ENCODE measurements at regions not wholly inside any gene's neighbourhood (a gene's known extent, or its start where the extent isn't known, plus 50 kb on each side); places are given as distances from the start of the nearest gene placed in this dataset.

DNA sequence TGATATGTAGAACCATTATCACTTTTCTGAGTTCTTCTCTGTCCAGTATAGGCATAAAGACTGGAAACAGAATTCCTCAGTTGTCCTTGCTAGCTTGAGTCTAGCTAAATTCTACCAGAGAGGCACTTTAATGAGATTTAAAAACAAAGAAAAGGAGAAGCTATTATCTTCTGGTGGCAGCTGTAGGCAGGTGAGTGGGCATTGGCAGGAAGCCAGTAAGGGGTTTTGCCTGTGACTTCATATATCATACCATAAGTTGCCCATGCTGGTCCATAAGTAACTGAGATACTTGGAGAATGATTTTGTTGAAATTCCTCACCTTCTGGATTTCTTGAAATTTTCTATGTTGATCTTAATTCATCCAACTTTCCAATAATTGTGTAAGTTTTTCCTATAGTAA is 402.3 kb upstream of the TGFBR2 start:
- DNase-seq: no peak

DNA sequence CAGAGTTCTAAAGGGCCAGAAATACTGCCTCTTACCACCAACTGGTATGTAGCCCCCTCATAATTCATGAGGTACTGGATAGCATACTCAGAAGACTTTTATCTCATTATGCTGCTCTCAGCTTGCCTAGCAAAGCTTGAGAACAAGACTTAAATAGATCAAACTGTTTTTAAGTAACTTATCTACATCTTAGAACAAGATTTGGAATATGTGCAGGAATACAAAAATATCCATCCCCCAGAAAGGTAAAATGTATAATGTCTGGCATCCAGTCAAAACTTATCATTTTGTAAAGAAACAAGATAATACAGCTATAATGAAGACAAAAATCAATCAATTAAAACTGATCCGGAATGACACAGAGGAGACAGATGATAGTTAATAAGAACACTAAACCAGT is 400.4 kb upstream of the TGFBR2 start:
- DNase-seq: no peak

DNA sequence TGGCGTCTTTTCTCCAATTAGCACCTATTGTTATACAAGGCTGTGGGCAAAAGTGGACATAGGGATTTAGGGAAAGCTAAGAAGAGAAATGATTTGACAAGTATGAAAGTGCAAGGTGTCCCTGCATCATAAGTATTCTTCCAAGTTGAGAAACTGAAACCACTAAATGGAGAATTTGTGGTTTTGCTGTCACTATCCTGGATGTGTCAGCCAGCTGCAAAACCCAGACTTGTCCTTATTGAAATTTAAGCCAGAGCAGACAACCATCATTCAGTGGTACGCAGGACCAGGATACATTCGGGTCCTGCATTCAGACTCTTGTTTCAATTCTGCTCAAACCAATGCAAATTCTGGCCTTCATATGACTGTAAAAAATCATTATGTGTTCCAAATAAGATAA is 384.8 kb upstream of the TGFBR2 start:
- DNase-seq: no peak

DNA sequence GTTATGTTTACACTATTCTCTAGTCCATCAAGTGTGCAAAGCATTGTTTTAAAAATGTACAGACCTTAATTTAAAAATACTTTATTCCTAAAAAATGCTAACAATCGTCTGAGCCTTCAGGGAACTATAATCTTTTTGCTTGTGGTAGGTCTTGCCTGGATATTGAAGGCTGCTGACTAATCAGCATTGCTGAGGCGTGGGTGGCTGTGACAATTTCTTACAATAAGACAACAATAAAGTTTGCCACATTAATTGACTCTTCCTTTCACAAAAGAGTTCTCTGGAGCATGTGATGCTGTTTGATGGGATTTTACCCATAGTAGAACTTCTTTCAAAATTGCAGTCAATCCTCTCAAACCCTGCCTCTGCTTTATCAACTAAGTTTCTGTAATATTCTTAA is 384.0 kb upstream of the TGFBR2 start:
- no peak for DNase-seq

DNA sequence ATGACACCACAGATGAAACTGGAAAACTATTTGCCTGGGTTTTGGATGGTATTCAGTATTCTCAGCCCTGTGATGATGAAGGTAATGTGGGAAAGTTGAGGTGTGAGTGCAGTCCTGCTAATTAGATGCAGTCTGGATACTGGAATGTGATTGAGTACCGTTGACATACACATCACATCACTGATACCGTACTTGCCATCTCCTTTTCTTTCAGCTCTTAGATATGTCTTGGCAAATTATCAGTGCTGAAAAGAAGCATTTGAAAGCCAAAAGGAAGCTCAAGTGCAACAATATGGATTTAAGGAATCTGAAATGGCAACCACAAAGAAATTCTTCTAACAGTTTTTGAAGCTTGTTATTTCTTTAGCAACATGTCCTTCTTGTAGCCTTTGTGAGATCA is 381.4 kb upstream of the TGFBR2 start:
- DNase-seq: no peak

DNA sequence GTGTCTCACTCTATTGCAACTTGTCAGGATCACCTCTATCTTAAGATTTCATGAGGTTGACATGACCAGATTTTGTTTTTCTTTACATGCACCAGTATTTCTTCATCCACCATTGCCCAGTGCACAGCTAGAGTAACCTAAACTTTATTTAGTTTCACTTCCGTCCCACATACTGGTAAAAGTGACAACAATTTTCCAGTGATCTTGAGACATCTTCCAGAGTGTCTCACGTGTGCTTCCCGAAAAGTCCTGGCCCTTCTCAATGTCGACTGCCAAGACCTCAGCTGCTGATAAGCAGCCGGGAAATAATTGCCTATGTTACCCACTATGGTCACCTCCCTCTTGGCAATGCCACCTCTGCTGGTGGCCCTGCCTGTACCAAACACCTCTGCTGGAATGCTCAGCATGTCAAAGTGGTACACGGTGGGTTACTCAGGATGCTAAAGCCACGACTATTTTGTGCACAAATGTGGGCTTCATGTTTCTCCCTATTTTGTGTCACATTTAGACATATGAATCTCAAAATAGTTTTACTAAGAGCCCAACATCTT is 379.7 kb upstream of the TGFBR2 start:
- DNase-seq: no peak

DNA sequence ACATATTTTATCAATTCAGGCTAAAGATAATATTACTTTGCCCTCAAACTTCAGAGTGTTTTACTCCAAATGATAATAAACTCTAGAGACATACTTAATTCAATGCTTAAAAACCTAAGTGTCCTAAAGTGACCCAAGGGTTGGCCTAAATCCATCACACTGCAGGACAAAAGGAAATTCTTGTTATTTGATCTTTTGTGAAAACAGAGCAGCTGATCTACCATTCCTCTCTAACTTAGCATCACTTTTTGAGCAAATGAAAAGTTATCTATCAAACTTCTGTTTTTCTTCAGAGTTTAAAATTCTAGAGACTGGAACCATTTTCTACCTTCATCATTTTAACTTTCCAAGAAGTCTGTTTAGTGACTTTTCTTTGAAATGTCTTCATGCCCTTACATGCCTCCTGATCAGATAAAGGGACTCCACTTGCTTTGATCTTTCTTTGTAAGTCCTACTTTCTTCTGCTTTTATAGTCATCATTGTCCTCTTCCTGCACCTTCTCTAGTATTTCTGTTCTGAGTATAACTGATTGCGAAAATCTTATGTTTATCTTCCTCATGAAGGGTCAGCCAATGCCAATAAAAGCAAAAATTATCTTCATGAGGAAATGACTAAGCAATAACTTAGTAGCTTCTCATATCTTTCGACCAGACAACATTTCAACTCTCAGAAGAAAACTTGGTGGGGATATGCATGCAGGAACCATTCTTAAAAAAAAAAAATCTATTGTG is 378.7 kb upstream of the TGFBR2 start:
- no peak for DNase-seq

DNA sequence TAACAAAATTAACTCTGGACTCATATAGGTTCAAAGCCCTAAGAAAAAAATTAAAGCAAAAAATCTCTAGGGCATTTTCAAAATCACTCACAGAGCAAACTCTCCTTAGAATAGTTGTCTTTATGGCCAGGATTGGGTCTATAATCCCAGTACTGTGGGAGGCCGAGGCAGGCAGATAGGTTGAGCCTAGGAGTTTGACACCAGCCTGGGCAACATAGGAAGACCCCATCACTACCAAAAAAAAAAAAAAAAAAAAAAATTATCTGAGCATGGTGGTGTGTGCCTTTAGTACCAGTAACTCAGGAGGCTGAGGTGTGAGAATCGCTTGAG is 378.1 kb upstream of the TGFBR2 start:
- no peak for DNase-seq

DNA sequence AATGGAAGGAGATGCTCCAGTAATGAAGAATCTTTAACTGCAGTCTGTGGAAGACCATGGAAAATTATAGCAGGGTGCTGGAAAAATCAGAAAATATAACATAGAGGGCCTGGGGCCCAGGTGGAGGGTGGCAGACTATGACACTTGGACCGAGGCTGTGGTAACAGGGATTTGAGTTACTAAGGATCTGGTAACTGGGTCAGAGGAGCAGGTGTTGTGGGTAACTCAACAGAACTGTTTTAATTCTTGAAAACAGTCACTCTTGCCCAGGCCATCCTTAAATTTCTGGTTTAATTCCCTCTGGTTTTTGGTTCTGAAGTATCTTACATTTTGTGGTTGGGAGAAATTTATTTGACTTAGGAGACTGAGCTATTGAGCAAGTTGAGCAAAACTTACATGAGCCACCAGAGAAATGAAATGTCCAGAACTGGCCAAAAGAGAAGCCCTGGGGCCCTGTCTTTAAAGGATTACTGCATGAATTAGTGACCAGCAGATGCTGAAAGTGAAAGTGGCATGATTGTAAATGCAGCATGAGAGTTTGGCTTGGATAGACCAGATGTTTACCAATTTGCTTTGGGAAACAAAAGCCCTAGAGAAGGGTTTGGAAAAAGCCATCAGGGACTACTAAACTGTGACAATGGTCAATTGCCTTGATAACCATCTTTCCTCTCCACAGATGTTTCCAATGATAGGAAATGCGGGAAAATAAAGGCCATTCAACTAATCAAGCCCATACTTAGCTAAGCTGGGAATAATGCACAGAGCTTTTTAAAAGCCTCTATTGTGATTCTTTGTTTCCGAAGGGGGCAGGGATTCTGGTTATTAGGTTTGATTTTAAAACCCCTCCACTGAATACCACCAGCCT is 374.9 kb upstream of the TGFBR2 start:
- no peak for DNase-seq

DNA sequence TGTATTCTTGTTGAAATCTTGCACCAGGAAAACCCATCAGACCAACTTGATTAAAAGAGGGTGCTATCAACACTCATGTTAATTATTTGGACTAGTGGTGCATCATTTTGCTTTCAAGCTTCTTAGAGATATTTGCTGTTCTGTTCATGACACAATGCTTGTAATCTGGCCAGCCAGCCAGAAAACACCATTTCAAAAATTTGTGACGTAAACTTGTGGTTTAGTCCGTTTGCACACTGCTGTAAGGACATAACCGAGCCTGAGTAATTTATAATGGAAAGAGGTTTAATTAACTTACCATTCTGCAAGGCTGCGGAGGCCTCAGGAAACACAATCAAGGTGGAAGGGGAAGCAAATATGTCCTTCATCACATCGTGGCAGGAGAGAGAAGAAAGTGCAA is 374.3 kb upstream of the TGFBR2 start:
- DNase-seq: no peak

DNA sequence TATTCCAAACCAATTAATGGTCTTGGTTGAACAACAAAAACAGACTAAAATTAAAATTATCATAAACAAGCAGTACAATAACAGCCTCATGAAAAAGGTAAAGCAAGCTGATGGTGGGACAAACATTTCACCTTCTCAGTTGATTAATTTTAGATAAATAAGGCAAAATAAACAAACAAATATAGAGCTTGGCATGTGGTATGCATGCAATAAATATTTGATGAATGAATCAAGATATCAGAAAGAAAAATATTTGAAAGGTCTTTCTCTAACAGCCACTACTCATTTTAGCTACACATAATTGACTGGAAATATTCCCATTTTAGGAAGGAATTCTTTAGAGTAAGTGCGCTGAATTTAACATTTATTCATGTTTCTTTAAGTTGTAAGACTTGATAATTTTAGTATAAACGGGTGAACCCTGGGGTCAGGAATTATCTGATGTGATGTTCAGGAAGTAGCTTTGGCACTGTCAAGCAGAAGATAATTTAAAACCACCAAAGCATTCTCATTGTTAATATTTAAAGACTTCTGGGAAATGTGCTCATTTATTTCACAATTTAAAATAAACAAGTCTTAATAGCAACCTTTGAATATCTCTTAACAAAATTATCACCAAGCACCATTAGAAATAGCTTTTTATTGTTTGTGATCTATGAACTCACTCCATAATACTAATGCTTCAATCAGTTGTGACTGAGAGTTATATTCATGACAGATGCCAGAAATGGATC is 372.3 kb upstream of the TGFBR2 start:
- DNase-seq: no peak

DNA sequence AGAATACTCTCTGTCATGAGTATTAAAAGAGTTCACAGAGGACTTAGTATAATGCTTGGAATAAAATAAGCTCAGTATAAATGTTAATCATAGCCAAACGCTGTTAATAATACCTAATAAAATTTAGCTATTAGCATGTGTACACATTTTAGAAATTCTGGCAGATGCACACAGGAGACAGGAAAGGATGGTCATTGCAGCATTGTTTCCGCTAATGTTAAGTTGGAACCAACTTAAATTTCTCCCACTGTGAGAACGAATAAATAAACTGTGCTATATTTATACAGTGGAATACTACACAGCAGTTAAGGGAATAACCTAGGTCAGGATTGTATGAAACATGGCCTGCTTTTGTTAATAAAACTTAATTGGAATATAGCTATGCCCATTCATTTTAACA is 370.4 kb upstream of the TGFBR2 start:
- no peak for DNase-seq

DNA sequence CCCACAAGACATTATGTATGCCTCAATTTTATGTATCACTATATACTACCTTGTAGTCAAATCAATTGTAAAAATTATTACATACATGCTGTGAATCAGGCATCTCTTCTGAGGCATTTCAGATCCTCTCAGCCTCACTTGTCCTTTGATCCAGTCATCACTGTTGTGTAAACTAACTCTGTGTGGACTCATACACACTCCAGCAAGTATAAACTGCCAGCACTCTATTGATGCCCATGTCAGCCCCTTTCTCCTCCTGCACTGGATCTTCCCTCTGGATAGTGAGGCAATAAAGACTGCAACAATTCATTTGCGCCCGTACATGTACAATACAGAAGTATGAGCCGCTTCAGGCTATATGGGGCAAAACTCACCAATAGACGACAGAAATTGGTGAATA is 364.7 kb upstream of the TGFBR2 start:
- DNase-seq: no peak

DNA sequence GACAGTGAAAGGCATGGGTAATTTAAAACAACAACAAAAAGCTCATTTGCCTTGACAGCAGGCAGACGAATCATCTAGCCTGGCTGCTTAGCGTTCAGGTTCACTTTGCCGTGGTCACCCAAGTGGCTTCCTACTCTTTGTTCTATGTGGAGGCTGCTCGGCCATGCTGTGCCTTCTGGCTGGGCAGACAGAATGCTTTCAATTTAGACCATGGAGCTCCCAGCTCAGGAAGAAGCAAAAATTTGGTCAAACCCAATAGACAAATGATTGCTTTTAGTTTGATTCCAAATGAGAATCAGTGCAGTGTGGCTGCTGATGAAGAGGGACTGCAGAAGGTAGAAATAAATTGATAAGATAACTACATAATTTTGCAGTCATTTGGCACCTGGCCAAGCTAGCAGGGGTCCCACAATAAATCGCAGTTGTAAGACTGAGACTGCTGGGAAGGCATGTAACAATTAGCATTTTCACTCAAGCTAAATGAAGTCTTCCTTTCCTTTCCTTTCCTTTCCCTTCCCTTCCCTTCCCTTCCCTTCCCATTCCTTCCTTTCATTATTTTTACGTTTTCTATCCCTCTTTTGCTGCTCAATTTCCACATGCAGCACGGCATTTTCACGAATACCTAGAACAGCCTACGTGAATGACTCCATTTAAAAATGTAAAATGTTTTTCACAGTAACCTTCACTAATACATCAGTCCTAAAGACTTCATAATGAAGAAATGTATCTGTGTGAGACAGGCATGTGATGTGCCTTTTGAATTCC is 360.4 kb upstream of the TGFBR2 start:
- DNase-seq: no peak

DNA sequence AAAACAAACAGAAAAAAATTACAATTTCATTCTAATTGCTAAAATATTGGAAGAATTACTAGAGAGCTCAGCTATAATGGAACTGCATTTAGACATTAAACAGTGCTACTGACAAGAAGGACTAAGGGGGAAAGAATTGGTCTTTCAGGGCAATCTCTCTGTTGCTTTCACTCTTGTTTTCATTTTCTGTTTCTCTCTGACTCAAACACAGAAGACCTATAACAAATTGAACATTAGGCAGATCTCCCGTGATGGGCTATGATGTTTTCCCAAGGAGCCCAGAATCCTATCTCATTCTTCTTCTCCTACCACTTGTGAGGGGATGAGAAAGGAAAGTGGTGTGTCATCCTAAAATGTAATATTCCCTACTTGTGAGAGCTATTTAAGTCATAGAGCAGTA is 358.0 kb upstream of the TGFBR2 start:
- no peak for DNase-seq

DNA sequence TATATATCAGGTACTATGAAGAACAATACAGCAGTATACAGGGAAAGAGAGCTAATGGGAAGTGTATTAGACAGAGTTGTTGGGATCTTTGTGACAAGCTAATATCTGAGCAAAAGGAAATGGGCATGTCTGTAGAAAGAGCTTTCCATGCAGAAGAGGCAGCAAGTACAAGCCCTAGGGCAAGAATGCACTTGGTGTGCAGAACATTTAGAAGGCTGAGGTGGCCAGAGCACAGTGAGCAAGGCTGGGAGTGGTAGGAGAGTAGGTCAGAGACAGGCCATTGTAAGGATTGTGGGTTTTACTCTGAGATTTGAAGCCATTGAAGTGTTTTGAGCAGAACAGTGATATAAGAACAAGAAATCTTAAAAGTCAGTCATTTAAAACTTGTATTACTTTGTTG is 353.9 kb upstream of the TGFBR2 start:
- DNase-seq: no peak

DNA sequence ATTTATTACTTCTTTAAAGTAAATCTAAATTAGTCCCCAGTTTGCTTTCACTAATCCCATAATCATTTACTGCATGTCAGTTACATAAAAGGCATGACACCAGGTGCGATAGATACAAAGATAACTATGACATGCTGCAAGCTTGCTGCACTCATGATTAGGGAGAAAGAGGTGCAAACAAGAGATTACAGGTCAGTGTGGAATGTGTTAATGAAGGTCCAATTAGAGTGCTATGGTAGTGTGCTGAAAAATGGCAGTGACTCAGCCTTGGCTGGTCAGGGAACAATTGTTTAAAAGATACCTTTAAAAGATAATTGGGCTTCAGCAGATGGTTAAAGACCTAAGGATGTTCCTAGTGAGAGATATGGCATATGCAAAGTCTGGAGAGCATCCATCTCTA is 352.6 kb upstream of the TGFBR2 start:
- no peak for DNase-seq

DNA sequence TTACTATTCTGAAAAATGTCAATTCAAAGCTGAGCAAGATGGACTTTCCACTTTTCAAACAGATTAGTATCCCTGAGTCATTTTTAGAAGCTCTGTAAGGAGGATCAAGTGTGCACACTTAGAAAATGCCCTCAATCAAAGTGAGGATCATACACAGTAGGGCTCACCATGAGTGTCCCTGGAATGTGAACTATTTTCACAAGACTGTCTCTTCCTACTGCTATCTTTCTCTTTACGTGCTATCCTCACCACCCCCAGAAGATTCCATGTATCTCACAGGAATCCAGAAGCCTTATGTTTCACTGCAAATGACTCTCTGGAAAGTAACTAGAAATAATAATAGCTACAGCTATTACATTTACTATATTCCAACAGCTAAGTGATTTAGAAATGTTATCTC is 349.9 kb upstream of the TGFBR2 start:
- no peak for DNase-seq

DNA sequence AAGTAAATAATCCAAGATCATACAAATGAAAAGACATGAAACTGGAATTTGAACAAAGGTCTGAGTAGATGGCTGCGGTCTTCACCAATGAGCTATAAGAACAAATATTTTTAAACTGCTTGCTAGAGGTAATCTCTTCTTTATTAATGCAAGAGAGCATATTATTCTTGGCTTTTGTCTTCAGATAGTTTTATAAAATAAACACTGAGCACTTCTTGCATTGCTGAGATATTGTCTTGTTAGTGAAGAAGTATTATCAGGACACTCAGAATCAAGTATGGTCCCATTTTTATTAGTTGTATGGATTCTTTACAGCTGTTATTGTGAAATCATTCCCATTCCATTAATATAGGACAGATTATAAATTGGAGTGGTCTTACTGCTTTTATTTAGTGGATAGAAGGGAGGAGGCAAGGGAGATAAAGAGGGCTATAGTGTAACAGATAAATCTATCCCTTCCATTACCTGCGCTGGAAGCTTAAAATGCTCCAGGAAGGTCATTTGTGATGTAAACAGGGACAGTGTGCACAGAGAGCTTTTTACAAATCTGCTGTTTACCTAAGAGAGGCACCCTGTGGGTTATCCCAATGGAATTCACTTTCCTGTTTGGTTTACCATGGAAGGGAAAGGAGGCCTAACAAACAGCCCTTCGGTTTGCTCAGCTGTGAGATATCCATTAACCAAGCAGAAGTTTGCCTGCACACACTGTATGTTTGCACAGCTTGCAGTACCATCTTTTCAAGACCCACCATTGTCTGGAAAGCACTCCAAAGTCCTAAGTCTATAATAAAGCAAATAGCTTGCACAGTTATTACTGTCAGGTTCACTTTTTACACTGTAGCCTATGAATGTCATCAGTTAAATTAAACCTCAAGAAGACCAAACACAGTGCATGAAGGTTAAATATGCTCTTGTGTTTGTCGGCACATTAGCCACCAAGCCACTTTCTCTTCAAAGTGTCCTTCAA is 347.7 kb upstream of the TGFBR2 start:
- DNase-seq: no peak

DNA sequence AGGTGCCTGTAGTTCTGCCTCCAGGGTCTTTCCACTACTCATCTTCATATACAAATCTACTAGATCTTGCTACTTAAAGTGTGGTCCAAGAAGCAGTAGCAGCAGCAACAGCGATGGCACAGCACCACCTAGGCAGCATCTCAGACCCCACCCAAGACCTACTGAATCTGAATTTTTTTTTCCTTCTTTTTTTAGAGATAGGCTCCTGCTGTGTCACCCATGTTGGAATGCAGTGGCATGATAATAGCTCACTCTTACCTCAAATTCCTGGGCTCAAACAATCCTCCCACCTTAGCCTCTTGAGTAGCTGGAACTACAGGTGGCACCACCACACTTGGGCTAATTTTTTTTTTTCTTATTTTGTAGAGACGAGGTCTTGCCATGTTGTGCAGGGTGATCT is 346.7 kb upstream of the TGFBR2 start:
- DNase-seq: no peak

All from anterior cingulate cortex (tissue), 58 donors.